ENCODE measurements at regions not wholly inside any gene's neighbourhood (a gene's known extent, or its start where the extent isn't known, plus 50 kb on each side); places are given as distances from the start of the nearest gene placed in this dataset.

- TF ChIP-seq HOXA7 (CRISPR knock-in tag; IDR thresholded peaks at IDR 0.05; ENCODE audit: borderline replicate concordance) (no peak), ZNF266 (tag by site-specific recombination; IDR thresholded peaks at IDR 0.05; ENCODE audit: low read depth) (no peak), INSM2 (tag by site-specific recombination; IDR thresholded peaks at IDR 0.05) (no peak), ZXDB (tag by site-specific recombination; IDR thresholded peaks at IDR 0.05) (no peak; the same call in 1 of the 2 replicates), BCL6B (tag by site-specific recombination; IDR thresholded peaks at IDR 0.05) (no peak), ZNF112 (tag by site-specific recombination; IDR thresholded peaks at IDR 0.05) (peak; percentile 78; the same call in 1 of the 2 replicates), ZNF624 (tag by site-specific recombination; IDR thresholded peaks at IDR 0.05) (no peak), ZNF670 (tag by site-specific recombination; IDR thresholded peaks at IDR 0.05; ENCODE audit: low read depth) (no peak), ZBTB8A (tag by site-specific recombination; IDR thresholded peaks at IDR 0.05) (no peak), ZNF629 (tag by site-specific recombination; IDR thresholded peaks at IDR 0.05) (no peak), ZNF391 (tag by site-specific recombination; IDR thresholded peaks at IDR 0.05; ENCODE audit: borderline replicate concordance, low read depth) (no peak), ZNF211 (tag by site-specific recombination; IDR thresholded peaks at IDR 0.05; ENCODE audit: low read depth) (0 out of 2 replicates have a peak, but pooled peaks have one; percentile 29), ZNF658 (tag by site-specific recombination; IDR thresholded peaks at IDR 0.05) (no peak), ZNF747 (tag by site-specific recombination; IDR thresholded peaks at IDR 0.05) (no peak), SP7 (tag by site-specific recombination; IDR thresholded peaks at IDR 0.05) (no peak), YY2 (tag by site-specific recombination; IDR thresholded peaks at IDR 0.05) (no peak), ZNF202 (tag by site-specific recombination; IDR thresholded peaks at IDR 0.05; ENCODE audit: borderline replicate concordance) (no peak), ZNF555 (tag by site-specific recombination; conservative IDR thresholded peaks at IDR 0.05) (peak; percentile 17; the same call in 1 of the 2 replicates), GFI1B (tag by site-specific recombination; IDR thresholded peaks at IDR 0.05) (no peak), ZBTB7A (tag by site-specific recombination; IDR thresholded peaks at IDR 0.05; ENCODE audit: low read depth) (no peak), ZNF664 (tag by site-specific recombination; IDR thresholded peaks at IDR 0.05) (no peak), ZNF157 (tag by site-specific recombination; IDR thresholded peaks at IDR 0.05) (no peak), ZNF169 (tag by site-specific recombination; IDR thresholded peaks at IDR 0.05) (peak; percentile 93), ZNF214 (tag by site-specific recombination; IDR thresholded peaks at IDR 0.05; ENCODE audit: borderline replicate concordance) (peak; percentile 18; the same call in 1 of the 2 replicates), ZNF776 (tag by site-specific recombination; IDR thresholded peaks at IDR 0.05; ENCODE audit: borderline replicate concordance) (no peak), ZNF610 (tag by site-specific recombination; IDR thresholded peaks at IDR 0.05; ENCODE audit: borderline replicate concordance) (peak; percentile 83)
- TF ChIP-seq, protein P1, sequence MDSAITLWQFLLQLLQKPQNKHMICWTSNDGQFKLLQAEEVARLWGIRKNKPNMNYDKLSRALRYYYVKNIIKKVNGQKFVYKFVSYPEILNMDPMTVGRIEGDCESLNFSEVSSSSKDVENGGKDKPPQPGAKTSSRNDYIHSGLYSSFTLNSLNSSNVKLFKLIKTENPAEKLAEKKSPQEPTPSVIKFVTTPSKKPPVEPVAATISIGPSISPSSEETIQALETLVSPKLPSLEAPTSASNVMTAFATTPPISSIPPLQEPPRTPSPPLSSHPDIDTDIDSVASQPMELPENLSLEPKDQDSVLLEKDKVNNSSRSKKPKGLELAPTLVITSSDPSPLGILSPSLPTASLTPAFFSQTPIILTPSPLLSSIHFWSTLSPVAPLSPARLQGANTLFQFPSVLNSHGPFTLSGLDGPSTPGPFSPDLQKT (IDR thresholded peaks at IDR 0.05; ENCODE audit: borderline replicate concordance, low read depth, low read length) = no peak
- TF ChIP-seq, protein P2, sequence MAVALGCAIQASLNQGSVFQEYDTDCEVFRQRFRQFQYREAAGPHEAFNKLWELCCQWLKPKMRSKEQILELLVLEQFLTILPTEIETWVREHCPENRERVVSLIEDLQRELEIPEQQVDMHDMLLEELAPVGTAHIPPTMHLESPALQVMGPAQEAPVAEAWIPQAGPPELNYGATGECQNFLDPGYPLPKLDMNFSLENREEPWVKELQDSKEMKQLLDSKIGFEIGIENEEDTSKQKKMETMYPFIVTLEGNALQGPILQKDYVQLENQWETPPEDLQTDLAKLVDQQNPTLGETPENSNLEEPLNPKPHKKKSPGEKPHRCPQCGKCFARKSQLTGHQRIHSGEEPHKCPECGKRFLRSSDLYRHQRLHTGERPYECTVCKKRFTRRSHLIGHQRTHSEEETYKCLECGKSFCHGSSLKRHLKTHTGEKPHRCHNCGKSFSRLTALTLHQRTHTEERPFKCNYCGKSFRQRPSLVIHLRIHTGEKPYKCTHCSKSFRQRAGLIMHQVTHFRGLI (tag by site-specific recombination; IDR thresholded peaks at IDR 0.05) = no peak
- TF ChIP-seq, protein P3, sequence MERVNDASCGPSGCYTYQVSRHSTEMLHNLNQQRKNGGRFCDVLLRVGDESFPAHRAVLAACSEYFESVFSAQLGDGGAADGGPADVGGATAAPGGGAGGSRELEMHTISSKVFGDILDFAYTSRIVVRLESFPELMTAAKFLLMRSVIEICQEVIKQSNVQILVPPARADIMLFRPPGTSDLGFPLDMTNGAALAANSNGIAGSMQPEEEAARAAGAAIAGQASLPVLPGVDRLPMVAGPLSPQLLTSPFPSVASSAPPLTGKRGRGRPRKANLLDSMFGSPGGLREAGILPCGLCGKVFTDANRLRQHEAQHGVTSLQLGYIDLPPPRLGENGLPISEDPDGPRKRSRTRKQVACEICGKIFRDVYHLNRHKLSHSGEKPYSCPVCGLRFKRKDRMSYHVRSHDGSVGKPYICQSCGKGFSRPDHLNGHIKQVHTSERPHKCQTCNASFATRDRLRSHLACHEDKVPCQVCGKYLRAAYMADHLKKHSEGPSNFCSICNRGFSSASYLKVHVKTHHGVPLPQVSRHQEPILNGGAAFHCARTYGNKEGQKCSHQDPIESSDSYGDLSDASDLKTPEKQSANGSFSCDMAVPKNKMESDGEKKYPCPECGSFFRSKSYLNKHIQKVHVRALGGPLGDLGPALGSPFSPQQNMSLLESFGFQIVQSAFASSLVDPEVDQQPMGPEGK (tag by site-specific recombination; IDR thresholded peaks at IDR 0.05) = no peak
- TF ChIP-seq, protein P4, sequence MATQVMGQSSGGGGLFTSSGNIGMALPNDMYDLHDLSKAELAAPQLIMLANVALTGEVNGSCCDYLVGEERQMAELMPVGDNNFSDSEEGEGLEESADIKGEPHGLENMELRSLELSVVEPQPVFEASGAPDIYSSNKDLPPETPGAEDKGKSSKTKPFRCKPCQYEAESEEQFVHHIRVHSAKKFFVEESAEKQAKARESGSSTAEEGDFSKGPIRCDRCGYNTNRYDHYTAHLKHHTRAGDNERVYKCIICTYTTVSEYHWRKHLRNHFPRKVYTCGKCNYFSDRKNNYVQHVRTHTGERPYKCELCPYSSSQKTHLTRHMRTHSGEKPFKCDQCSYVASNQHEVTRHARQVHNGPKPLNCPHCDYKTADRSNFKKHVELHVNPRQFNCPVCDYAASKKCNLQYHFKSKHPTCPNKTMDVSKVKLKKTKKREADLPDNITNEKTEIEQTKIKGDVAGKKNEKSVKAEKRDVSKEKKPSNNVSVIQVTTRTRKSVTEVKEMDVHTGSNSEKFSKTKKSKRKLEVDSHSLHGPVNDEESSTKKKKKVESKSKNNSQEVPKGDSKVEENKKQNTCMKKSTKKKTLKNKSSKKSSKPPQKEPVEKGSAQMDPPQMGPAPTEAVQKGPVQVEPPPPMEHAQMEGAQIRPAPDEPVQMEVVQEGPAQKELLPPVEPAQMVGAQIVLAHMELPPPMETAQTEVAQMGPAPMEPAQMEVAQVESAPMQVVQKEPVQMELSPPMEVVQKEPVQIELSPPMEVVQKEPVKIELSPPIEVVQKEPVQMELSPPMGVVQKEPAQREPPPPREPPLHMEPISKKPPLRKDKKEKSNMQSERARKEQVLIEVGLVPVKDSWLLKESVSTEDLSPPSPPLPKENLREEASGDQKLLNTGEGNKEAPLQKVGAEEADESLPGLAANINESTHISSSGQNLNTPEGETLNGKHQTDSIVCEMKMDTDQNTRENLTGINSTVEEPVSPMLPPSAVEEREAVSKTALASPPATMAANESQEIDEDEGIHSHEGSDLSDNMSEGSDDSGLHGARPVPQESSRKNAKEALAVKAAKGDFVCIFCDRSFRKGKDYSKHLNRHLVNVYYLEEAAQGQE (tag by site-specific recombination; IDR thresholded peaks at IDR 0.05) = no peak
Observed at GRCh38 chr5:68932830-68933434, 160.9 kb upstream of the SLC30A5 start (continued).
